Right lobe of liver (tissue), 4 donors: ENCODE measurements at regions not wholly inside any gene's neighbourhood (a gene's known extent, or its start where the extent isn't known, plus 50 kb on each side); places are given as distances from the start of the nearest gene placed in this dataset.

ENCODE experiments used
- POLR2A ChIP-seq: fragments of 450-650 bp; IDR thresholded peaks from one replicate; pipeline ENCODE4 v1.6.1; 2017; ENCODE audit warnings: antibody characterized with exemption, mild to moderate bottlenecking
- TF ChIP-seq, protein P1 (sequence below), 4 donors: fragments of 200-600 bp in 3 of 4; fragments of 450-650 bp in 1 of 4; IDR thresholded peaks; one replicate each; pipeline versions ENCODE4 v1.5.1 to v1.8.0; 2016 to 2022; ENCODE audit warnings: antibody characterized with exemption in 4 of 4, mild to moderate bottlenecking in 2 of 4
- donor health status: DM: no; HTN: no; CAD: no.
- donor health status: DM: no; HTN: no; CAD: no.
- donor health status: DM: no; HTN: yes; CAD: no.

DNA sequence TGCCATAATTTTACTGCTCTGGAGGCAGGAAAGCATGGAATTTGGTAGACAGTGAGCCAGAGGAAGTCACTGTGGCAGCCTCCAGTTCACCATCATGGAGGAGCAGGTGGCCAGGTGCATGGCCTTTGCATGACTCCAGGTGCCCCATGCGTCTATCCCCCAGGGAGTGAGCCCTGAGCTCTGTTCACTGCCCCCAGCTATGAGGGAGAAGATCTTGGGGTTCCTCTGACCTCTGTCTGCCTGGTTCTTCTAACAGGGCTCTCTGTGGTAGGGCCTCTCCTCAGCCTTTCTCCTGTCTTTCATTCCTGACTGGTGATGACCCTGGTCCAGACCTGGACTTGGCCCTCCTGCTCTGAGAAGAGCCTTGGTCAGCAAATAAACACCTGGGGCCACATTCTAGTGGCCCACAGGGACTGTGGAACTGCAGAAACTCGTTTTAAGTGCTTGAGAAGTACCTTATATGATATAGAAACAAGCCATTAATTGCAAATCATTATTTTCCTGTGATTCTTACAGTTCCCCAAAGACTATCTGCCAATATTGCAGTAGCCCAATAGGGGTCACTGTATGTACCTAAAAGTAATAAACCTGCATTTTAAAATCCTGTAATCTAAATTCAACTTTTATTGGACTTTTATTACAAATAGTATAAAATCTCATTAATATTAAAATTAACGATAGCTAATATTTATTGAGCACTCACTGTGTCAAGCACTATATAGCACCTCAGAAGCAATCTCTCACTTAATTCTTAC is 120.0 kb upstream of the SYT13 start:
- TF ChIP-seq, protein P1, sequence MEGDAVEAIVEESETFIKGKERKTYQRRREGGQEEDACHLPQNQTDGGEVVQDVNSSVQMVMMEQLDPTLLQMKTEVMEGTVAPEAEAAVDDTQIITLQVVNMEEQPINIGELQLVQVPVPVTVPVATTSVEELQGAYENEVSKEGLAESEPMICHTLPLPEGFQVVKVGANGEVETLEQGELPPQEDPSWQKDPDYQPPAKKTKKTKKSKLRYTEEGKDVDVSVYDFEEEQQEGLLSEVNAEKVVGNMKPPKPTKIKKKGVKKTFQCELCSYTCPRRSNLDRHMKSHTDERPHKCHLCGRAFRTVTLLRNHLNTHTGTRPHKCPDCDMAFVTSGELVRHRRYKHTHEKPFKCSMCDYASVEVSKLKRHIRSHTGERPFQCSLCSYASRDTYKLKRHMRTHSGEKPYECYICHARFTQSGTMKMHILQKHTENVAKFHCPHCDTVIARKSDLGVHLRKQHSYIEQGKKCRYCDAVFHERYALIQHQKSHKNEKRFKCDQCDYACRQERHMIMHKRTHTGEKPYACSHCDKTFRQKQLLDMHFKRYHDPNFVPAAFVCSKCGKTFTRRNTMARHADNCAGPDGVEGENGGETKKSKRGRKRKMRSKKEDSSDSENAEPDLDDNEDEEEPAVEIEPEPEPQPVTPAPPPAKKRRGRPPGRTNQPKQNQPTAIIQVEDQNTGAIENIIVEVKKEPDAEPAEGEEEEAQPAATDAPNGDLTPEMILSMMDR (IDR thresholded peaks at IDR 0.05) = peak; percentile 37 to 59 (median 55)
- no peak for TF ChIP-seq POLR2A
